Astrocyte of the spinal cord (primary cell): ENCODE measurements at regions not wholly inside any gene's neighbourhood (a gene's known extent, or its start where the extent isn't known, plus 50 kb on each side); places are given as distances from the start of the nearest gene placed in this dataset.

Source experiments
- DNase-seq: peaks from one replicate; pipeline ENCODE4 v3.0.0; 2011; ENCODE audit warnings: low read depth, low spot score
- H3K4me3 ChIP-seq: 2 replicates; pipeline ENCODE4 v1.5.1; 2011; ENCODE audit warnings: low read depth, mild to moderate bottlenecking, low read length, moderate library complexity
- in situ Hi-C: cut with HindIII; loops from 2 replicates; pipeline ENCODE4 v1.10.0; 2017; ENCODE audit warnings: low sequenced_read_pairs
- TF ChIP-seq, protein P1 (sequence below): IDR thresholded peaks from 2 replicates; pipeline ENCODE4 v1.5.1; 2012; ENCODE audit warnings: low read depth, mild to moderate bottlenecking, low read length, inconsistent platforms

DNA sequence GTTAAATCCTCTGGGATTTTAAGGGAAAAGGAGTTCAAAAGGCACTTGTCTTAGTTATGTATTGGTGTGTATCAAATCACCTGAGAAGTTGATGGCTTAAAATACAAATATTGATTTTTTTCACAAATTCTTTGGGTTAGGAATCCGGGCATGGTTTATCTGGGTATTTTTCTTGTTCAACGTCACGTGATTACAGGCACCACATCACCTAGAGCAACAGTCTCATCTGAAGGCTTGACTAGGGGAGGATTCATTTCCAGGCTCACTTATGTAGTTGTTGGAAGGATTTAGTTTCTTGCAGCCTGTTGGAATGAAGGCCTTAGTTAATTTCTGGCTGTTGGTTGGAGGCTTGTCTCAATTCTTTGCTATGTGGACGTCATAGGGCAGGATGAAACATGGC is 326.1 kb downstream of the STIM2 start:
- no peak for DNase-seq
- no peak overlapping the region for H3K4me3 ChIP-seq
- in situ Hi-C loops: no loop called here
- TF ChIP-seq, protein P1, sequence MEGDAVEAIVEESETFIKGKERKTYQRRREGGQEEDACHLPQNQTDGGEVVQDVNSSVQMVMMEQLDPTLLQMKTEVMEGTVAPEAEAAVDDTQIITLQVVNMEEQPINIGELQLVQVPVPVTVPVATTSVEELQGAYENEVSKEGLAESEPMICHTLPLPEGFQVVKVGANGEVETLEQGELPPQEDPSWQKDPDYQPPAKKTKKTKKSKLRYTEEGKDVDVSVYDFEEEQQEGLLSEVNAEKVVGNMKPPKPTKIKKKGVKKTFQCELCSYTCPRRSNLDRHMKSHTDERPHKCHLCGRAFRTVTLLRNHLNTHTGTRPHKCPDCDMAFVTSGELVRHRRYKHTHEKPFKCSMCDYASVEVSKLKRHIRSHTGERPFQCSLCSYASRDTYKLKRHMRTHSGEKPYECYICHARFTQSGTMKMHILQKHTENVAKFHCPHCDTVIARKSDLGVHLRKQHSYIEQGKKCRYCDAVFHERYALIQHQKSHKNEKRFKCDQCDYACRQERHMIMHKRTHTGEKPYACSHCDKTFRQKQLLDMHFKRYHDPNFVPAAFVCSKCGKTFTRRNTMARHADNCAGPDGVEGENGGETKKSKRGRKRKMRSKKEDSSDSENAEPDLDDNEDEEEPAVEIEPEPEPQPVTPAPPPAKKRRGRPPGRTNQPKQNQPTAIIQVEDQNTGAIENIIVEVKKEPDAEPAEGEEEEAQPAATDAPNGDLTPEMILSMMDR: no peak

DNA sequence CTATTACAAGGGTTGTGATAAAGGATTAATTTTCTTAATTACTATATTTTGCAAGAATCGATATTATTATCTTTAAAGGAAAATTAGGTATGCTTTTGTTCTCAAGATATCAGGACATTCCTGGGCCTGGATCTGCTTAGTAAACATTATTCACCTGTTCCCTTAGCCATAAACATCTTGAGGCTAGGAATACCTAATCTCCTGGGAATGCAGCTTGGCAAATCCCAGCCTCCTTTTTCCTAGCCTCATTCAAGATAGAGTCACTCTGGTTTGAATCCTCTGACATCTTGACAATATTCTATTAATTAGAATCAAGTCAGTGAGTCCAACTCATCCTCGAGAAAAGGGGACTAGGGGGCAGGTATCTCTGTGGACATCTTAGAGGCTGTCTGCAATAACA is 327.1 kb downstream of the STIM2 start:
- TF ChIP-seq, protein P1: no peak
- in situ Hi-C loops: no loop called here
- no peak overlapping the region for H3K4me3 ChIP-seq
- no peak for DNase-seq

DNA sequence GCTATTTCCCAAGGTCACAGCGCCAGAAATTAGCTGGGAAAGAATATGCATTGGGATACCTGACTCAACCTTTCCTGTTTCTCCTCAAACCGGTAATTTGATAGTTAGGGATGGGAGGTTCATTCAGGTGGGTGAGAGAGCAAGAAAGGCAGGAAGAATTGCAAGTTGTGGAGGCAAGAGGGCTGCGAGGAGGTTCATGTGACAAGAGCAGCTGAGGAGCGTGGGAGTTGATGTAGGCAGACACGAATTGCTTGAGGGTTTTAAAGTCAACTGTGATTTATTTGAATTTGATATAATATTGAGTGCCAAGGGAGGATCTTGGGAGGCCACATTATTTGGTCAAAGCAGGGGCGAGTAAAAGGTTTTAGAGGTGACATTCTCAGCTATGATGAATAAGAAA is 329.0 kb downstream of the STIM2 start:
- DNase-seq: no peak
- TF ChIP-seq, protein P1: no peak
- no peak overlapping the region for H3K4me3 ChIP-seq
- in situ Hi-C loops: no loop called here

DNA sequence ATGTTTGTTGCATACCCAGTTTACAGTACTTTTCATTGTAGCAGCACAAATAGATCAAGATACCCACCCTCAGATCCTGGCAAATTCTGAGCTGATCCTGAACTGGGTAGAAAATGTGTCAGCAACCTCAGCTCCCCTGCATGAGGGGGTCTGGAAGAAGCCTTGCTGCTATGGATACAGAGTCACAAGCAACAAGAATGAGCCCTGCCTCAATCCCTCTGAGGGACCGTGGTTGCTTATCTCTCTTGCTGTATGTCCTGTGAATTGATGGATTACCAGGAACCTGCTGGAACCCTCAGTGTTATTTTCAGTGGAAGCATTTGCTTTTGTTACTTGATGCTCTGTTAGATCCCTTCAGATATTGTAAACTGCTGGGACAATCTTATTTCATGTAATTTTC is 331.0 kb downstream of the STIM2 start:
- in situ Hi-C loops: no loop called here
- TF ChIP-seq, protein P1: no peak
- no peak for DNase-seq
- H3K4me3 ChIP-seq: no peak overlapping the region

DNA sequence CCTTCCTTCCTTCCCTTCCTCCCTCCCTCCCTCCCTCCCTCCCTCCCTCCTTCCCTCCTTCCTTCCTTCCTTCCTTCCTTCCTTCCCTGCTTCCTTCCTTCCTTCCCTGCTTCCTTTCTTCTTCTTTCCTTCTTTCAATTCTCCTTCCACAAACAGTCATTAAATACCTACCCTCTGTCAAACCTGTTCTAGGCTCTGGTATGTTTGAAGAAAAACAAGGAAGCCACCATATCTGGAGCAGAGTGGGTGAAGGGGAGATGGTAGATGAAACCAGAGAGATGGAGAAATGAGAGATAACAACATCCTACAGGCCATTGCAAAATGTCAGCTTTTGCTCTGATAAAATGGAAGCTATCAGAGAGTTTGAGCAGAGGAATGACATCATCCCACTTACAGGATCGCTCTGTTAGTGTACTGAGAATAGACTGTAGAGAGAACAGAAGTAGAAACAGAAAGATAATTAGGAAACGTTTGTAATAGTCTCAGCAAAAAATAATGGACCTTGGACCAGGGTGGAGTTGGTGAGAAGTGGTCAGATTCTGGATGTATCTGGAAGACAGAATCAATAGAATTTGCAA is 334.0 kb downstream of the STIM2 start:
- no peak overlapping the region for H3K4me3 ChIP-seq
- no peak for DNase-seq
- TF ChIP-seq, protein P1: no peak
- in situ Hi-C loops: no loop called here

DNA sequence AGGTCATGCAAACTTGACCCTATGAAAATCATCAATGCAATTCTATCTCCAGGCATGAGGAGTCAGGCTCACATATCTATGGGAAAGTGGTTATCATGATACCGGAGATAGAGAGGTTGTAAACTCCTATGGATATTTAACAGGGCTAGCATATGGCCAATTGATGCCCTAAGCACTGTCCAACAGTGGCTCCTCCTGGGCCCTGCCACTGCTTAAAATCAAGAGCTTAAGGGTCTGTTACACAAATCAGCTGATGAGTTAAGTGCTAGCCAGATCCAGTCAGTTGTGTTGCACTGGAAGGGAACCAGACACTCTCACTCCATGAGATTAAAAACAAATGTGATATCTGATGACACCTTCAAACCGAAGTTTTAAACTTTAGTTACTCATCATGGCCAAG is 337.6 kb downstream of the STIM2 start:
- no peak overlapping the region for H3K4me3 ChIP-seq
- TF ChIP-seq, protein P1: no peak
- in situ Hi-C loops: no loop called here
- DNase-seq: no peak

DNA sequence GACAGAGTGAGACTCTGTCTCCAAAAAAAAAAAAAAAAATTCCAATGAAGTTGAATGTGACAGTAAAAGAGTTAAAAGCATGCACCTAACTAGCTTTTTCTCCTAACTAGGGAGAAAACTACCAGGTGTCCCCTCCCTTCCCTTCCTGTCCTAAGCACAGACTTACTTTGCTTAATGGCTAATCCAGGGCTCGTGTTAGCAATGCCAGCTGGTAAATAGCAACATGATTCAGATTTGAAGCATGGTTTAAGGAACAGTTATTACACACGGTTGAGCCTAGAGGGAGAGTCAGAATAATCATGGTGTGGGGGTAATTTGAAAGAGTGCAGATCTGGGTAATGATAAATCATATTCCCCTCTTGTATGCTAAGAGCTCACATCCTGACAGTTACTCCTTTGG is 338.3 kb downstream of the STIM2 start:
- TF ChIP-seq, protein P1: no peak
- H3K4me3 ChIP-seq: no peak overlapping the region
- DNase-seq: no peak
- in situ Hi-C loops: no loop called here
